Middle frontal gyrus (tissue), 1 donor: ENCODE measurements at regions not wholly inside any gene's neighbourhood (a gene's known extent, or its start where the extent isn't known, plus 50 kb on each side); places are given as distances from the start of the nearest gene placed in this dataset.
"Not testable (repeated sequence)": the region's sequence is repeated elsewhere in the genome, so short reads cannot be mapped to it uniquely, and the experiment has no call there.

ENCODE experiments used
- DNase-seq: peaks from one replicate; pipeline ENCODE4 v3.0.0-alpha.2; 2015; ENCODE audit warnings: low spot score; ENCODE audit errors: extremely low spot score

- DNase-seq = no peak
Measured at GRCh38 chr6:15020119-15020770, 225.6 kb upstream of the JARID2 start.

GRCh38 chr6:15021074-15021473 lies 224.8 kb upstream of the JARID2 start:
- DNase-seq = no peak

DNA sequence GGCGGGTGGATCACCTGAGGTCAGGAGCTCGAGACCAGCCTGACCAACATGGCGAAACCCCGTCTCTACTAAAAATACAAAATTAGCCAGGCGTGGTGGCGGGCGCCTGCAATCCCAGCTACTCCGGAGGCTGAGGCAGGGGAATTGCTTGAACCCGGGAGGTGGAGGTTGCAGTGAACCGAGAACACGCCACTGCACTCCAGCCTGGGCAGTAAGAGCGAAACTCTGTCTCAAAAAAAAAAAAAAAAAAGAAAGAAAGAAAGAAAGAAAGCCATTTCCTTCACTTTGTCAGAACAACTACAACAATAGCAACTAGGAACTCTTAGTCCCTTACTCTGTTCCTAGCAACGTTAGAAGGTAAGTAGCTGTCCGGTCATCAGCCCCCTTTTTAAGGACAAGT lies 222.9 kb upstream of the JARID2 start:
- DNase-seq = not testable (repeated sequence)

GRCh38 chr6:15023448-15023847 lies 222.4 kb upstream of the JARID2 start:
- no peak for DNase-seq

- no peak for DNase-seq
Measured at GRCh38 chr6:15025446-15025845, 220.4 kb upstream of the JARID2 start.

DNA sequence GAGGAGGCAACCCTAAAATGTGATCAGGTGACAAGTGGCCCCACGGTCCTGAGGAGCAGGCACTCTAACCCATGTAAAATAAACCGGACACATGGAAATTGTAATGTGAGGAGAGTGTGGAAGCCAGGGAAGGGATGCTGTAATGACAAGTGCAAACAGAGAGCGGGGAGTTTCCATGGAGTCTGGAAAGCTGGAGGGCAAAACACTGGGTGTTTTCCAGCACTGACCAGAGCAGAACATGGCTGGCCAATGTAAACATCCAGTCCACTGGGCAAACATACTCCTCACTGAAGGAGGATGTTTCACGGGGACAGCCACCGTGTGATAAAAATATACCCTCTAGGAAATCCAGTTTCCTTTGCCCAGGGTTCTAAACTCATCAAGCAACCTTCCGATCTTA lies 219.0 kb upstream of the JARID2 start:
- DNase-seq = no peak

DNA sequence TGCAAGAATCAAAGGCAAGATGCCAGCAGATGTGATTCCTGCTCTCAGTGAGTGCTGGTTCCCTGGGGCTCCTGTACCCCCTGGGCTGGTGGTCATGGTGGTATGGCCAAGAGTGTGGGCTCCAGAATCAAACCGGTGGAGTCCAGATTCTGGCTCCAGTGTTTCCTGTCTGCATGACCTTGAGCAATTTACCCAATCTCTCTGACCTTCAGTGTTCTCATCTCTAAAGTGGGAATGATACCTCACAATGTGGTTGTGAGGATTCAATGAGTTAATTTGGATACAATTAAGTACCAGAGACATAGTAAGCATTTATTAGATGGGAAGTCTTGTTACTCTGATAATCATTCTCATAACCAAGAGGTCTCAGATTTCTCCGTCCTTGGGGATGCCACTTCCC lies 218.4 kb upstream of the JARID2 start:
- no peak for DNase-seq

DNA sequence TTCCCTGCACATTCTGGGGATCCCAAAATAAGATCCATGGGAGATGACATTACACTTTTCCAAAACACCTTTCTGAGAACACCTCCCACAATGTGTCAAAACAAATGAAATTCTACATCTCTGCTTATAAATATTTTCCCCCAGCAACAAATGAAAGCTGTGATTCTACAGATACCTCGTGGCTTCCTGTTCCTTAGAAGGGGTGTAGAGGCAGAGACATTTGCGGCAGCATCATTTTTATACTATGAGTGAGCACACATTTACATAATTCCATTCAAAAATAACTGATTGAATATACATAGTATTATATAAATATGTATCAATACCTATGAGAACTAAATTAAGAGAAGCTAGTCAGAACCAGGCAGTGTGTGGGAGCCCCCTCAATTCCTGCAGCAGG lies 213.9 kb upstream of the JARID2 start:
- DNase-seq = no peak

DNA sequence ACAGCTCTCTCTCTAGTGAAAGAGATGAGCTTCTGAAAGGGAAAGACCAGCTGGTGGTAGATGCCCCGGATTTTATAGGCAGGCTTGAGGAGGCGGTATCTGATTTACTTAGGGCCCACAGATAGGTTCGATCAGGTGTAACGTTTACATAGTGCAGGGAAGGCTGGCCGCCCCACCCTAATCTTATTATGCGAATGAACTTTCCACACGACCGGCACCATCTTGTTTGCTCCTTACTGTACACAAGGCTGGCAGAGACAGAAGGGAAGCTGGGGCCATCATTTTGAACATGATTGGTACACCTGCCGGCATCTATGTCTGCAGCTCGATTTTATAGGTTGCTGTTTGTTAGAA lies 212.0 kb upstream of the JARID2 start:
- DNase-seq = no peak

DNA sequence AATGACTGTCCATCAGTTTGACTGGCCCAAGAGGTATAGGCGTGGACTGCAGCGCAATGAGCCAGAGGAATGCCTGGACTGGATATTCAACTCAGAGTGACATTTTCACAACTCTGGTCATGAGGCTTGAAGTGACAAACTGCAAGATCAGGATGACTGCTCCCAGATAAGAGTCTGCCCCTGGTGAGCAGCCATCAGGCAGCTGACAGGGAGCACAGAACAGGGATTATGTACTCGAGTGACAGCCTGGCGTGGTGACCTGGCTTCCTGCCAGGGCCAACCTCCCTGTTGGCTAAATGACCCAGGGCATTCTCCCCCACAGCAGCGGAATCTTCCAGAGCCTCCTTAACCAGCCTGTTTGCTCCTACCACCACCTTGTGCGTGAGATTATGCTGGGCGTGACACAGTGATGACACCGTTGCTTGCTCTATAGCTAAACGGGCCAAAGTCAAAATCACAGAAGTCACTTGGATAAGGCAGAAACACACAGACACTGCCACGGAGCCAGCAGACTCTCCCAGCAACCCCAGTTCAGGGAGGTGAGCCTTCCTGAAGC lies 209.1 kb upstream of the JARID2 start:
- no peak for DNase-seq

GRCh38 chr6:15037253-15037652 lies 208.6 kb upstream of the JARID2 start:
- no peak for DNase-seq

DNA sequence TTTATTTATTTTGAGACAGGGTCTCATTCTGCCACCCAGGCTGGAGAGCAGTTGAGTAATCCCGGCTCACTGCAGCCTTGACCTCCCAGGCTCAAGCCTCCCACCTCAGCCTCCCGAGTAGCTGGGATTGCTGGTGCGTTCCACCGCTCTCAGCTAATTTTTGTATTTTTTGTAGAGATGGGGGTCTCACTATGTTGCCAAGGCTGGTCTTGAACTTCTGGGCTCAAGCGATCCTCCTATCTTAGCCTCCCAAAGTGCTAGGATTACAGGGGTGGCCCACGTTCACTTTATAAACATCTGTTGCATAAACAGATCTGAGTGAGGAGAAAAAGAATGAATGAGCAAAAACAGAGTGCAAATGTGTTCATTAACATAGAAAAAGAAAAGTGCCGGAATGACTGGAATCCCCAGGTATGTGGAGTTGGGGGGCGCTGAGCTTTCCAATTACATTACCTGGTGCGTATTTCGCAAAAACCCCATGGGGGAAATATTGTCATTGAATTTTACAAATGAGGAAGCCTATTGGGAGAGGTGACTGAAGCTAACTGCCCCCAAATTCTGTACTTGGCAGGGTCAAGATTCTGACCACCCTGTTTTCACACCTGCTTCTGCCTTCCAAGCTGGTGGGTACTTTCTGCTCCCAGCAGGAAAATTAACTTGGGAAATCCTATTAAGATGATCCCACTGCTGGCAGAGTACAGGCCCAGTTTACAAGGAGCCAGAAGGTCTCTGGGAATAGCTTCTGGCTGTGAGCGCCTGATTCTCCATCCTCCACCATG lies 207.7 kb upstream of the JARID2 start:
- no peak for DNase-seq

- no peak for DNase-seq
Measured at GRCh38 chr6:15039136-15039535, 206.7 kb upstream of the JARID2 start.

GRCh38 chr6:15042938-15043337 lies 202.9 kb upstream of the JARID2 start:
- no peak for DNase-seq

- DNase-seq = no peak
Measured at GRCh38 chr6:15044146-15044882, 201.6 kb upstream of the JARID2 start.

DNA sequence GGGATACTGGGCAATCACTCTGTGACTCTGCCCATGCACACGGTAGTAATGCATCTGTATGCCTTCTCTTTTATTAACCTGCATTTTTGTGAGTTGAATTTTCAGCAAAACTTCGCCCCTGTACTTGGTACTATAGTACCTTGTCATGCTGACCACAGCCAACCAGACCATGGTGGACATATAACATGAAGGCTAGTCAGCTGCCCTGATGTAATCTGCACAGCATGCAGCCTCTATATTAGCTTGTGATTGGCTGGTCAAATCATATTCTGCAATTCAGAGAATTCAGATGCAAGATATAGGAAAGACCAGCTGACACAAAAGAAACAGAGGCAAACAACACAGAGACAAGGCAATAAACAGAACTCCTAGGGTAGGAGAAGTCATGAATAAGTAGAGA lies 200.9 kb upstream of the JARID2 start:
- no peak for DNase-seq

DNA sequence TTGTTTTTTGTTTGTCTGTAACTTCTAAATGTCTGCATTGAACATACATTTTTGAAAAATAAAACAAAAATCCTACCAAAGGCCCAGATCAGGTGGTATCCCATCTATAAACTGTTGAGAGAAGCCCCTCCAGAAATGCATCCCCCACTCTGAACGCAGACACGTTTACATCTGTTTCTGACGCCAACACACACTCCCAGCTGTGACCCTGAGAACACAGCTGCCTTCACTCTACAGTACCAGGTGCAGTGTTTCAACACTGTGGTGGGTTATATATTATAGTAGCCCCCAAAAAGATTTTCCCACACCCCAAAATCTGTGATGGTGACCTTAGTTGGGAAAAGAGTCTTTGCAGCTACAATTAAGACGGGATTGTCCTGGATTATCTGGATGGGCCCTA lies 199.1 kb upstream of the JARID2 start:
- DNase-seq = no peak

DNA sequence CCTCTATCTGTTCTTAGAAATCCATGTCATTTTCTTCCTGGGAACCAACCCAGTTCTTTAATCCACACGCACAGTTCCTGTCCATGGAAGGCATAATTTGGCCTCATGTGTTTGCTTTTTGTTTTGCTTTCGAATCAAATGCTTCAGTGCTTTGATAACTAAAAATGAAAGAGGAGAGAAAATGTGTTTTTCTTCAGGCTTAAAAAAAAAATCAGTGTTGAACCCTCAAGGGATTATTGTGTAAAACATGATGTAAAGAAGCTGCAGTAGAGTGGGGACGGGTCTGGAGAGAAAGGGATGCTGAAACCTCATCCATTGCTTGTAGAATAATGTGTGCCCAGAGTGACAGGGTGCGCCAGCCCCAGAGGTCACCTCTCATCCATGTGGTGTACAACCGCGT lies 197.5 kb upstream of the JARID2 start:
- DNase-seq = no peak

GRCh38 chr6:15058200-15059061 lies 187.4 kb upstream of the JARID2 start:
- DNase-seq = no peak

GRCh38 chr6:15061180-15061641 lies 184.7 kb upstream of the JARID2 start:
- no peak for DNase-seq

DNA sequence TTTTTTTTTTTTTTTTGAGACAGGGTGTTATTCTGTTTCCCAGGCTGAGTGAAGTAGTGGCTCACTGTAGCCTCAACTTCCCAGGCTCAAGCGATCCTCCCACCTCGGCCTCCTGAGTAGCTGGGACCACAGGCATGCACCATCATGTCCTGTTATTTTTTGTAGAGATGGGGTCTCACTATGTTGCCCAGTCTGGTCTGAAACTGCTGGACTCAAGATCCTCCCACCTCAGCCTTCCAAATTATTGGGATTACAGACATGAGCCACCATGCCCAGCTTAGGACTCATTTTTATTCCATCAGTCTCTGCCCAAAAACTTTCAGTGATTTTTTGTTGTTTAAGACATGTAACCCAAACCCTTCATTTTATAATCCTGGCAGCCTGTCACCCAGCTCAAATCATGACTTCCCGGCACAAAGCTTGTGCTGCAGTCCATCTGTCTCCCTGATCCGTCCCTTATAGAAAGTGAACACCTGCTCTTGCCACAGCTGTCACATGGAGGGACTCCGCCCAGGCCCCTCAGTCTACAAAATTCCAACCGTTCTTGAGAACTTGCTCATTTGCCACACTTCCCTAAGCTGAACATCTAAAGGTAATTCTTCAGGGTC lies 183.9 kb upstream of the JARID2 start:
- DNase-seq = no peak
